Calu3 (cell line): ENCODE measurements at regions not wholly inside any gene's neighbourhood (a gene's known extent, or its start where the extent isn't known, plus 50 kb on each side); places are given as distances from the start of the nearest gene placed in this dataset.

ENCODE experiments used
- BruUV-seq: library from RNA; stranded (reverse); fragments of 400-500 nt; replicated peaks from 2 replicates; lab custom pipeline; 2021; lab: Mats Ljungman, UMichigan
- CTCF ChIA-PET: fragments of 300-600 bp; sonication (Branson Sonifier 250); formaldehyde crosslinking; loops from one replicate; lab custom pipeline; 2022; ENCODE audit warnings: antibody characterized with exemption; lab: Charles Lee
- DNase-seq: peaks from one replicate; pipeline ENCODE4 v3.0.0; 2022
- H3K27ac Mint-ChIP-seq: one replicate; pipeline ENCODE4 v1.8.0; 2022; ENCODE audit warnings: mixed read lengths; ENCODE audit not compliant: unreplicated experiment
- H3K27me3 Mint-ChIP-seq: one replicate; pipeline ENCODE4 v1.8.0; 2022; ENCODE audit warnings: mixed read lengths; ENCODE audit not compliant: unreplicated experiment
- H3K36me3 Mint-ChIP-seq: one replicate; pipeline ENCODE4 v1.8.0; 2022; ENCODE audit warnings: mild to moderate bottlenecking, moderate library complexity, mixed read lengths; ENCODE audit not compliant: insufficient read depth, unreplicated experiment
- H3K4me1 Mint-ChIP-seq: one replicate; pipeline ENCODE4 v1.8.0; 2022; ENCODE audit warnings: mild to moderate bottlenecking, low read depth, mixed read lengths; ENCODE audit not compliant: unreplicated experiment
- H3K4me3 Mint-ChIP-seq: one replicate; pipeline ENCODE4 v1.8.0; 2022; ENCODE audit warnings: mild to moderate bottlenecking, low read depth, moderate library complexity, mixed read lengths; ENCODE audit not compliant: unreplicated experiment
- H3K9me3 Mint-ChIP-seq: one replicate; pipeline ENCODE4 v1.8.0; 2022; ENCODE audit warnings: low read depth, mixed read lengths; ENCODE audit not compliant: unreplicated experiment
- intact Hi-C: fragments of 100-400 bp; cut with micrococcal nuclease; formaldehyde crosslinking; loops from one replicate; pipeline ENCODE4 v1.10.0; 2022; ENCODE audit not compliant: unreplicated experiment
- TF ChIP-seq, protein P1 (sequence below): fragments of 200-600 bp; IDR thresholded peaks from one replicate; pipeline ENCODE4 v1.8.0; 2022; ENCODE audit warnings: antibody characterized with exemption; ENCODE audit not compliant: unreplicated experiment

DNA sequence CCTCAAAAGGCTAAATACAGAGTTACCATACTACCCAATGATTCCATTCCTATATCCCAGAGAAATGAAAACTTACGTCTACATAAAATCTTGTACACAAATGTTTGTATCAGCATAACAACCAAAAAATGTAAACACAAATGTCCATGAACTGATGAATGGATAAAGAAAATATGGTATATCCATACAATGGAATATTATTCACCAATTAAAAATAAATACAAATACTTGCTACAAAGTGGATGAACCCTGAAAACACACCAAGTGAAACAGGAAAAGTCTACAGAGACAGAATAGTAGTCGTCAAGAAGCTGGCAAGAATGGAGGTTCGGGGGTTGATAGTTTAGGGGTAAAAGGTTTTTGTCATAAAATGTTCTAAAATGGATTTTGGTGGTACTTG lies 54.0 kb upstream of the ANKRD28 start:
- no peak for DNase-seq
- H3K4me3 Mint-ChIP-seq = no peak overlapping the region
- peaks cover 9% of the 10 kb centered on the region for H3K9me3 Mint-ChIP-seq
- no TSS peak for BruUV-seq
- H3K36me3 Mint-ChIP-seq = peaks cover 9% of the 10 kb centered on the region
- TF ChIP-seq, protein P1, sequence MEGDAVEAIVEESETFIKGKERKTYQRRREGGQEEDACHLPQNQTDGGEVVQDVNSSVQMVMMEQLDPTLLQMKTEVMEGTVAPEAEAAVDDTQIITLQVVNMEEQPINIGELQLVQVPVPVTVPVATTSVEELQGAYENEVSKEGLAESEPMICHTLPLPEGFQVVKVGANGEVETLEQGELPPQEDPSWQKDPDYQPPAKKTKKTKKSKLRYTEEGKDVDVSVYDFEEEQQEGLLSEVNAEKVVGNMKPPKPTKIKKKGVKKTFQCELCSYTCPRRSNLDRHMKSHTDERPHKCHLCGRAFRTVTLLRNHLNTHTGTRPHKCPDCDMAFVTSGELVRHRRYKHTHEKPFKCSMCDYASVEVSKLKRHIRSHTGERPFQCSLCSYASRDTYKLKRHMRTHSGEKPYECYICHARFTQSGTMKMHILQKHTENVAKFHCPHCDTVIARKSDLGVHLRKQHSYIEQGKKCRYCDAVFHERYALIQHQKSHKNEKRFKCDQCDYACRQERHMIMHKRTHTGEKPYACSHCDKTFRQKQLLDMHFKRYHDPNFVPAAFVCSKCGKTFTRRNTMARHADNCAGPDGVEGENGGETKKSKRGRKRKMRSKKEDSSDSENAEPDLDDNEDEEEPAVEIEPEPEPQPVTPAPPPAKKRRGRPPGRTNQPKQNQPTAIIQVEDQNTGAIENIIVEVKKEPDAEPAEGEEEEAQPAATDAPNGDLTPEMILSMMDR = no peak
- no peak overlapping the region for H3K27ac Mint-ChIP-seq
- intact Hi-C loops = no loop called here
- CTCF ChIA-PET = no interaction called here
- peaks cover 11% of the 10 kb centered on the region for H3K4me1 Mint-ChIP-seq
- H3K27me3 Mint-ChIP-seq = no peaks in the 10 kb centered on the region

DNA sequence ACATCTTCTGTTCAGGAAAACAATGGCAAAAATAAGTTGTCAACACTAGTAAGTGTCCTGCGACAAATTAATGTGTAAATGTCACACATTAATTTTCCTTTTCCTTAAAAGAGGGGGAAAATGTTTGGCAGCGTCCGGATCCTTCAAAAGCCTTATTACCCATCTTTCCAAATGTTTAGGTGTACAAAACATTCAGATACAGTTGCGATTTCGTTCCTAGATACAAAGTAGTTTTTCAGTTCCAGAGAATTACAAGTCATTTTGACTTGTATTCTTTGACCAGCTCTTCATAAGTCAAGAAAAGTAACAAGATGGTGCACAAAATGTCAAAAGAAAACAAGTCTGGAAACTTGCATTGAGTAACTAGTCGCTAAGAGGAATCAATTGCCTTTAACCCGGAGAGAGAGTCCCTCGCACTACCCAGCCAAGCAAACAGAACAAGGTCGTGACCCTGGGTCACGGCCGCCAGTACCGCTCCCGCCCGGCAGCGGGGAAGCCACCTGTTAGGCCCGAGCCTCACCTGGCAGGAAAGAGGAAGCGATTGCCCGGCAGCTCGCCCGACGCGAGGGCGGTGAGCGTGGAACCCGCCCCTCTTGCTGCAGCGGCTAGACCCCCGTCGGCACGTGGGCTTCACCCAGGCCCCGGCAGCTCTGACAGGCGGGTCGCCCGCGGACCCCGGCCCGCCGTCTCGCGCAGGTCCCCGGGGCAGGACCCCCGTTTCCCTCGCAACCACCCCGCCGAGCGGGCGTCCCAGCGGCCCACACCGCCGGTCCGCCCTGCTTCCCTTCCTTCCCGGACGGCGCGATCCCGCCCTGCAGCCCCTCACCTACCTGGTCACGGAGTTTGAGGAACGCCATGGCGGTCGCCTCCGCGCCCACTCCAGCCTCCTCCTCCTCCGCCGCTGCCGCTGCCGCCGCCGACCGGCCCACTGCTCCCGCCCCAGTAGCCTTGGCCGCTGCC lies 61.0 kb upstream of the ANKRD28 start:
- peaks cover 38% of the 10 kb centered on the region for H3K36me3 Mint-ChIP-seq
- TF ChIP-seq, protein P1 = no peak
- intact Hi-C loops = no loop called here
- peak overlapping the region; percentile 95 for H3K4me3 Mint-ChIP-seq
- CTCF ChIA-PET = no interaction called here
- DNase-seq = peak; percentile 69
- peaks cover 4% of the 10 kb centered on the region for H3K9me3 Mint-ChIP-seq
- no TSS peak for BruUV-seq
- peak overlapping the region; percentile 90 for H3K27ac Mint-ChIP-seq
- peaks cover 16% of the 10 kb centered on the region for H3K4me1 Mint-ChIP-seq
- no peaks in the 10 kb centered on the region for H3K27me3 Mint-ChIP-seq

DNA sequence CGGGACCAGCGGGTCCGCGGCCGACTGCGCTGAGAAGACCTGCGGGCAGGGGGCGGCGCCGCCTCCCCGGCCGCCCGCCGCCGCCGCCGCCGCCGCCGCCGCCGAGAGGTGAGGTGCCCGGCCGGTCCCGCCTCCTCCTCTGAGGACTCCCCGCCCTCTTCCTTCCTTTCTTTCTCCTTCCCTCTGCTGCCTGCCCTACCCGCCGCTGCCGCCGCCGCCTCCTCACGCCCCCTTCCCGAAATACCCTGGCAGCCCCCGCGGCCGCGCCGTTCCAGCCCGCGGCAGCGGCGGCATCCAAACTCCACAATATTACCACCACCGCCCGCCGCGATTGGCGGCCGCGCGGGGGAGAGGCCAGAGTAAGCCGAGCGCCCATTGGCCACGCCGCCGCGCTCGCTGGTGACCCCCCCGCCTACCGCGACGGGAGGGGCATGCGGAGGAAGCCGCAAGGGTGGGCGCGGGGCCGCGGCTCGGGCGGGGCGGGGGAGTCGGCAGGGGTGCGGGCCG lies 61.8 kb upstream of the ANKRD28 start:
- H3K4me1 Mint-ChIP-seq = peaks cover 16% of the 10 kb centered on the region
- intact Hi-C loops = no loop called here
- CTCF ChIA-PET = no interaction called here

DNA sequence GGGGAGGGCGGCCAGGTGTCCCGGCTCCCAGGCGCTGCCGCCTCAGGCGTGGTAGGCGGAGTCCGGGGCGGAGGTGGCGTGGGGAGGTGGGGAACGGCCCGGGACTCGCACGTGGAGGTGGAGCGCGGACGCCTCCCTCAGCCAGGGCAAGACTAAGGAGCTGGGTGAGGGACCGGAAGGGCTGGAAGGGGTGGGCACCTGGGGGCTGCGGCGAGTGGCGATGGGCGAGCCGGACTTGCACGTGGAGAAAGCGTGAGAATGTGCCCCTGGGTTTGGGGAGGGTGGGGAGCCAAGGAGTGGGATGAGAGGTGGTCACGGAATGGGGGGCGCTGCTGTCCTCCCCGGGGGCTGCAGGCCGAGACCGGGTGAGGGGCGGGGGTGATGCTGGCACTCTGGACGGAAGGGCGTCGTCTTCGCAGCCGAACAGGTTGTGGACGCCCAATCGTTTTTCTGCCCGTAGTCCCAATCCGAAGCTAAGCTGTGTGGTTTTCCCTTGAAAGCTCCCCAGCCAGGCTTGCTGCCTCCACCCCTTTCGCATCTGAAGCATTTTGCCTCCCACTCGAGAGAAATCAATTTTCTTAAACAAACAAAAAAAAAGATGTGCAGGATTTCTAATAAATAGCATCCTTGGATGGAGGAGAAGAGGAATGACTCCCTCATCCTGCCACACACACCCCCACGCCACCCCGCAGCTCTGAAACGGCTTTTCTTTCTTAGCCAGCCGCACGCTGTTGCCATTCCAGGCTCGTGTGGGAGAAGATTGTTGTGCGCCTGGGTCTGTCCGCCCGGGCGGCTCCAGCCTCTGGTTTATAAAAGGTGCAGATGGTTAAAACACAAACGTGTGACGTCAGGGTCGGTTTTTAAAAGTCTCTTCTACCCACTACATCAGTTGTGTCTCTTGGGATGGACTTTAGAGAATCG lies 62.5 kb upstream of the ANKRD28 start:
- Mint-ChIP-seq H3K27ac (peak overlapping the region; percentile 90), H3K9me3 (peaks cover 3% of the 10 kb centered on the region), H3K4me3 (peak overlapping the region; percentile 95), H3K36me3 (peaks cover 35% of the 10 kb centered on the region), H3K27me3 (no peaks in the 10 kb centered on the region), H3K4me1 (peaks cover 12% of the 10 kb centered on the region)
- TF ChIP-seq, protein P1 = no peak
- BruUV-seq = no TSS peak
- peak; percentile 62 for DNase-seq
- intact Hi-C loops = no loop called here
- CTCF ChIA-PET = no interaction called here

More for the DNA sequence above, 61.8 kb upstream of the ANKRD28 start:
- Mint-ChIP-seq H3K36me3 (peaks cover 31% of the 10 kb centered on the region), H3K27ac (peak overlapping the region; percentile 90), H3K27me3 (no peaks in the 10 kb centered on the region), H3K9me3 (no peaks in the 10 kb centered on the region), H3K4me3 (peak overlapping the region; percentile 95)
- no TSS peak for BruUV-seq
- peak; percentile 90 for DNase-seq
- TF ChIP-seq, protein P1 = no peak
